Loucy (cell line): ENCODE measurements at regions not wholly inside any gene's neighbourhood (a gene's known extent, or its start where the extent isn't known, plus 50 kb on each side); places are given as distances from the start of the nearest gene placed in this dataset.

Experiments
- H2AFZ ChIP-seq: fragments of 200-600 bp; sonication (generic); 2 replicates; pipeline ENCODE4 v1.6.0; 2016; ENCODE audit warnings: antibody characterized with exemption, mild to moderate bottlenecking, low read length, moderate library complexity
- H3F3A ChIP-seq: fragments of 200-600 bp; 2 replicates; pipeline ENCODE4 v1.6.0; 2016; ENCODE audit warnings: antibody characterized with exemption, low read depth, mild to moderate bottlenecking
- H3K27me3 ChIP-seq: fragments of 200-600 bp; sonication (generic); 2 replicates; pipeline ENCODE4 v1.6.1; 2014; ENCODE audit warnings: low read length, mild to moderate bottlenecking; ENCODE audit not compliant: insufficient read depth, poor library complexity, severe bottlenecking
- H3K36me3 ChIP-seq: fragments of 200-600 bp; sonication (generic); 2 replicates; pipeline ENCODE4 v1.6.1; 2016; ENCODE audit warnings: low read length; ENCODE audit not compliant: insufficient read depth
- H3K4me1 ChIP-seq: fragments of 200-600 bp; sonication (generic); 2 replicates; pipeline ENCODE4 v1.5.1; 2014; ENCODE audit warnings: low read length, mild to moderate bottlenecking; ENCODE audit not compliant: insufficient read depth, poor library complexity, severe bottlenecking
- H3K4me2 ChIP-seq: fragments of 200-600 bp; sonication (generic); 2 replicates; pipeline ENCODE4 v1.6.0; 2014; ENCODE audit warnings: antibody characterized with exemption, low read length, low read depth, mild to moderate bottlenecking; ENCODE audit not compliant: poor library complexity, severe bottlenecking
- H3K4me3 ChIP-seq: fragments of 200-600 bp; sonication (generic); 2 replicates; pipeline ENCODE4 v1.5.1; 2014; ENCODE audit warnings: low read length, mild to moderate bottlenecking, mixed read lengths; ENCODE audit not compliant: poor library complexity, severe bottlenecking
- H3K79me2 ChIP-seq: fragments of 200-600 bp; sonication (generic); 2 replicates; pipeline ENCODE4 v1.6.1; 2014; ENCODE audit warnings: low read length; ENCODE audit not compliant: insufficient read depth
- H3K9ac ChIP-seq: fragments of 200-600 bp; sonication (generic); 2 replicates; pipeline ENCODE4 v1.6.0; 2014; ENCODE audit warnings: mild to moderate bottlenecking, low read depth, low read length, moderate library complexity; ENCODE audit not compliant: poor library complexity, severe bottlenecking
- H3K9me2 ChIP-seq: fragments of 200-600 bp; sonication (generic); replicated peaks from 2 replicates; pipeline ENCODE4 v1.6.1; 2016; ENCODE audit warnings: low read depth, low read length, mixed read lengths
- H3K9me3 ChIP-seq: fragments of 200-600 bp; sonication (generic); 2 replicates; pipeline ENCODE4 v1.6.1; 2014; ENCODE audit warnings: mild to moderate bottlenecking, antibody characterized with exemption, low read length, low read depth; ENCODE audit not compliant: insufficient read depth
- H4K20me1 ChIP-seq: fragments of 200-600 bp; sonication (generic); 2 replicates; pipeline ENCODE4 v1.6.0; 2014; ENCODE audit warnings: antibody characterized with exemption, low read length, mild to moderate bottlenecking; ENCODE audit not compliant: insufficient read depth, poor library complexity, severe bottlenecking
- EZH2phosphoT487 ChIP-seq: fragments of 200-600 bp; IDR thresholded peaks from 2 replicates; pipeline ENCODE4 v1.6.1; 2018; ENCODE audit warnings: antibody characterized with exemption, mild to moderate bottlenecking, moderate library complexity, borderline replicate concordance
- TF ChIP-seq, protein P1 (sequence below): fragments of 200-600 bp; sonication (generic); conservative IDR thresholded peaks from 2 replicates; pipeline ENCODE4 v1.5.1; 2014; ENCODE audit warnings: mild to moderate bottlenecking, antibody characterized with exemption, low read length

DNA sequence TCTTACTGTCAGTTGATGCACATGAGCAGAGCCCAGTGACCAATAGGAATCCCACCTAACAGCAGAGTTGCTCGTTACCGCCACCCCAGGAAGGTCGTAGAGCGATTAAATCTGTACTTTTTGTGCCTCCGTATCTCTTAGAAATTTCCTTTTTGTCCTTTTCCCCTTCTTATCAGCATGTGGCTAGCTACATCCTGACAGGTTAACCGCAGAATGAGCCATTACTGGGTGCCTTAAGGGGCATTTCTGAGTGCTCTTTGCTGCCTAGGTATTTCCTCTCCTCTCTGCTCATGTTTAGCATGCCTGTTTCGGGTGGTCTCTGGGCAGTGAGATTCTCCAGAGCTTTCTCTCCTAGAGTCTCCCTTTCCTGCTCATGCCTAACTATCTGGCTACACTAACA is 530.5 kb downstream of the FAM133A start:
- H3K4me2 ChIP-seq = no peak overlapping the region
- no peaks in the 10 kb centered on the region for H4K20me1 ChIP-seq

DNA sequence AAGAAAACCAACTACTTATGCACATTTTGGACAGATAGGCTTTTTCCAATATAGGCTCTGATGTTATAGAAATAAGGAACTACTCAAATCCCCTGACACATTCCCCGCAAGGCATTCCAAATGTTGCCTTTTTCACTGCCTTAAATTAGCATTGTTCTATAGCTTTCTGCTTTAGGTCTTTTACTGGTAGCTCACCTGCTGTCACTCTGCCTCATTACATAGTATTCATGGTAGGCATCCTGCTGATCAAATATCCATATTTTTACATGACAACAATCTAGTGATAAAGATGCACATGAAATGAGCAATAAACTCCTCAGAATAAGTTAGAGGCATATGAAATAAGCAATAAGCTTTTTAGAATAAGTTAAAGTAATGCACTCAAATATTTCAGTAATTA is 542.7 kb downstream of the FAM133A start:
- H4K20me1 ChIP-seq = no peaks in the 10 kb centered on the region
- H3K36me3 ChIP-seq = no peaks in the 10 kb centered on the region
- TF ChIP-seq EZH2phosphoT487 = no peak
- TF ChIP-seq, protein P1, sequence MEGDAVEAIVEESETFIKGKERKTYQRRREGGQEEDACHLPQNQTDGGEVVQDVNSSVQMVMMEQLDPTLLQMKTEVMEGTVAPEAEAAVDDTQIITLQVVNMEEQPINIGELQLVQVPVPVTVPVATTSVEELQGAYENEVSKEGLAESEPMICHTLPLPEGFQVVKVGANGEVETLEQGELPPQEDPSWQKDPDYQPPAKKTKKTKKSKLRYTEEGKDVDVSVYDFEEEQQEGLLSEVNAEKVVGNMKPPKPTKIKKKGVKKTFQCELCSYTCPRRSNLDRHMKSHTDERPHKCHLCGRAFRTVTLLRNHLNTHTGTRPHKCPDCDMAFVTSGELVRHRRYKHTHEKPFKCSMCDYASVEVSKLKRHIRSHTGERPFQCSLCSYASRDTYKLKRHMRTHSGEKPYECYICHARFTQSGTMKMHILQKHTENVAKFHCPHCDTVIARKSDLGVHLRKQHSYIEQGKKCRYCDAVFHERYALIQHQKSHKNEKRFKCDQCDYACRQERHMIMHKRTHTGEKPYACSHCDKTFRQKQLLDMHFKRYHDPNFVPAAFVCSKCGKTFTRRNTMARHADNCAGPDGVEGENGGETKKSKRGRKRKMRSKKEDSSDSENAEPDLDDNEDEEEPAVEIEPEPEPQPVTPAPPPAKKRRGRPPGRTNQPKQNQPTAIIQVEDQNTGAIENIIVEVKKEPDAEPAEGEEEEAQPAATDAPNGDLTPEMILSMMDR = no peak
- H3K79me2 ChIP-seq = no peaks in the 10 kb centered on the region
- H3K9ac ChIP-seq = no peak overlapping the region
- no peak overlapping the region for H3K4me3 ChIP-seq
- no peak overlapping the region for H3K4me2 ChIP-seq
- H3K9me3 ChIP-seq = no peaks in the 10 kb centered on the region
- no peaks in the 10 kb centered on the region for H3K4me1 ChIP-seq
- H2AFZ ChIP-seq = no peak overlapping the region
- H3F3A ChIP-seq = no peaks in the 10 kb centered on the region
- H3K9me2 ChIP-seq = no peaks in the 10 kb centered on the region
- H3K27me3 ChIP-seq = no peaks in the 10 kb centered on the region

More for the DNA sequence above, 530.5 kb downstream of the FAM133A start:
- Histone ChIP-seq H3K9me3 (no peaks in the 10 kb centered on the region), H2AFZ (no peak overlapping the region), H3K4me1 (no peaks in the 10 kb centered on the region), H3K4me3 (no peak overlapping the region), H3K9ac (no peak overlapping the region), H3F3A (no peaks in the 10 kb centered on the region), H3K27me3 (no peaks in the 10 kb centered on the region), H3K79me2 (no peaks in the 10 kb centered on the region), H3K9me2 (no peaks in the 10 kb centered on the region), H3K36me3 (no peaks in the 10 kb centered on the region)
- TF ChIP-seq EZH2phosphoT487 = no peak
- TF ChIP-seq, protein P1 = no peak

DNA sequence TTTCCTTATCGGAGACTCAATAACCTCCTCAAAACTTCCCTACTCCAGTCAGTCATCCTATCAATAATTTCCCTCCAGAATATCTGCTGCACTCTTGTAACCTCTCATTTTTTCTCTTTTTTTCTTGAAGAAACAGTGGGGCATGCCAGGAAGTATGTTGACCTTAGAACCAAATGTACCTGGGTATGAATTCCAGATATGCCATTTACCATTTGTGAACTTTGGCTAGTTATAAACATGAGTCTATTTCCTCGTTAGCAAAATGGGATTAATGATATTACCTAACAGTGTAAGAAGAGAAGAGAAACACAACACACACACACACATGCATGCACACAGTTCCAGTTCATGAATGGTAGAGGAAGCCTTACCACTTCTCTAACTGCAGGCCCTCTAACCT is 578.2 kb downstream of the FAM133A start:
- no peaks in the 10 kb centered on the region for H3F3A ChIP-seq
- H3K9me2 ChIP-seq = no peaks in the 10 kb centered on the region
- H3K36me3 ChIP-seq = no peaks in the 10 kb centered on the region
- H4K20me1 ChIP-seq = no peaks in the 10 kb centered on the region
- H3K4me3 ChIP-seq = no peak overlapping the region
- H3K79me2 ChIP-seq = no peaks in the 10 kb centered on the region
- no peaks in the 10 kb centered on the region for H3K27me3 ChIP-seq
- H3K4me1 ChIP-seq = no peaks in the 10 kb centered on the region
- TF ChIP-seq, protein P1 = no peak
- no peak for TF ChIP-seq EZH2phosphoT487
- no peaks in the 10 kb centered on the region for H3K9me3 ChIP-seq
- H3K9ac ChIP-seq = no peak overlapping the region
- H2AFZ ChIP-seq = no peak overlapping the region
- H3K4me2 ChIP-seq = no peak overlapping the region
